Gastrocnemius medialis (tissue), 4 donors: ENCODE measurements at regions not wholly inside any gene's neighbourhood (a gene's known extent, or its start where the extent isn't known, plus 50 kb on each side); places are given as distances from the start of the nearest gene placed in this dataset.

Experiments used
- ATAC-seq, 2 donors: fragments of 150-250 bp; one replicate each; pipeline ENCODE4 v1.9.1; 2016
- DNase-seq, 2 donors: peaks; one replicate each; pipeline ENCODE4 v3.0.0-alpha.2; 2019
- H3K27ac ChIP-seq, 4 donors: fragments of 200-600 bp; sonication (generic); 1 replicate in 1 of 4; 2 replicates in 3 of 4; pipeline ENCODE4 v1.5.1; 2016 to 2018; ENCODE audit warnings: mild to moderate bottlenecking in 2 of 4, moderate library complexity in 1 of 4
- H3K27me3 ChIP-seq, 3 donors: fragments of 200-600 bp; sonication (generic) in 2 of 3; 1 replicate in 1 of 3; 2 replicates in 2 of 3; pipeline versions ENCODE4 v1.5.1 to v1.6.0; 2016 to 2019; ENCODE audit warnings: mild to moderate bottlenecking in 1 of 3, moderate library complexity in 1 of 3
- H3K36me3 ChIP-seq, 2 donors: fragments of 200-600 bp; sonication (generic) in 1 of 2; one replicate each; pipeline ENCODE4 v1.5.1; 2017 to 2018
- H3K4me1 ChIP-seq, 2 donors: fragments of 200-600 bp; sonication (generic) in 1 of 2; one replicate each; pipeline ENCODE4 v1.5.1; 2016 to 2017; ENCODE audit warnings: mild to moderate bottlenecking in 2 of 2
- H3K4me3 ChIP-seq, 4 donors: fragments of 200-600 bp; sonication (generic) in 3 of 4; 1 replicate in 1 of 4; 2 replicates in 3 of 4; pipeline ENCODE4 v1.5.1; 2016 to 2019; ENCODE audit warnings: mild to moderate bottlenecking in 2 of 4
- H3K9me3 ChIP-seq, 3 donors: fragments of 200-600 bp; sonication (generic) in 2 of 3; 1 replicate in 1 of 3; 2 replicates in 2 of 3; pipeline ENCODE4 v1.5.1; 2016 to 2019
- POLR2A ChIP-seq, 2 donors: fragments of 450-650 bp; IDR thresholded peaks; one replicate each; pipeline ENCODE4 v1.6.1; 2017; ENCODE audit warnings: antibody characterized with exemption in 2 of 2, mild to moderate bottlenecking in 2 of 2, moderate library complexity in 2 of 2
- in situ Hi-C, 4 donors: fragments of 200-750 bp; cut with MboI; loops; one replicate each; pipeline versions ENCODE4 v1.15.0 to v1.8.0; 2017; ENCODE audit warnings: low sequenced_read_pairs in 4 of 4
- intact Hi-C: fragments of 100-400 bp; cut with DNase I; formaldehyde crosslinking; loops from one replicate; pipeline ENCODE4 v1.15.1; 2023; ENCODE audit warnings: low total_unique reads
- TF ChIP-seq, protein P1 (sequence below), 5 experiments: fragments of 450-650 bp in 3 of 5; fragments of 200-600 bp in 2 of 5; sonication (generic) in 2 of 5; IDR thresholded peaks in 4 of 5; conservative IDR thresholded peaks in 1 of 5; 1 replicate in 4 of 5; 2 replicates in 1 of 5; pipeline ENCODE4 v1.5.1; 2016 to 2019; ENCODE audit warnings: antibody characterized with exemption in 5 of 5, mild to moderate bottlenecking in 3 of 5, moderate library complexity in 3 of 5

DNA sequence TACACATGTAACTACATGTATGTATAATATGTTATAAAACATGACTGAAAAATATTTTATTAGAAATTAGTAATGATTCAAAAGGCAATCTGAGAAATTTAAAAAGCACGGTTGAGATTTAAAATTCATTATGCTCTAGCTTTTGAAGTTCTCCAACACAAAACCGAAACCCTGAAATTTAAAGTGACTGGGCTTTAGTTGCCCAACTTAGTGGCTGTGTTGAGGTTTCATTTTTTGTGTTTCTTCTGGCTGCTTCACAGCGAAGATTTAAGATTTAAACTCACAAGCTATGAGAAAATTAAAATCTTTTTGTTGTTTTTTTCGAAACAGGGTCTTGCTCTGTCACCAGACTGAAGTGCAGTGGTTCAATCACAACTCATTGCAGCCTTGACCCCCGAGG lies 1058.7 kb downstream of the NCAM2 start:
- H3K4me1 ChIP-seq, result no peaks in the 10 kb centered on the region
- no peaks in the 10 kb centered on the region for H3K36me3 ChIP-seq
- ATAC-seq (no peak), DNase-seq (no peak)
- no peak overlapping the region for H3K4me3 ChIP-seq
- no peaks in the 10 kb centered on the region for H3K9me3 ChIP-seq
- no peak overlapping the region for H3K27ac ChIP-seq
- intact Hi-C loops, result no loop called here
- in situ Hi-C loops, result no loop called here
- H3K27me3 ChIP-seq, result no peaks in the 10 kb centered on the region
- TF ChIP-seq POLR2A (IDR thresholded peaks at IDR 0.05), result no peak
- TF ChIP-seq, protein P1, sequence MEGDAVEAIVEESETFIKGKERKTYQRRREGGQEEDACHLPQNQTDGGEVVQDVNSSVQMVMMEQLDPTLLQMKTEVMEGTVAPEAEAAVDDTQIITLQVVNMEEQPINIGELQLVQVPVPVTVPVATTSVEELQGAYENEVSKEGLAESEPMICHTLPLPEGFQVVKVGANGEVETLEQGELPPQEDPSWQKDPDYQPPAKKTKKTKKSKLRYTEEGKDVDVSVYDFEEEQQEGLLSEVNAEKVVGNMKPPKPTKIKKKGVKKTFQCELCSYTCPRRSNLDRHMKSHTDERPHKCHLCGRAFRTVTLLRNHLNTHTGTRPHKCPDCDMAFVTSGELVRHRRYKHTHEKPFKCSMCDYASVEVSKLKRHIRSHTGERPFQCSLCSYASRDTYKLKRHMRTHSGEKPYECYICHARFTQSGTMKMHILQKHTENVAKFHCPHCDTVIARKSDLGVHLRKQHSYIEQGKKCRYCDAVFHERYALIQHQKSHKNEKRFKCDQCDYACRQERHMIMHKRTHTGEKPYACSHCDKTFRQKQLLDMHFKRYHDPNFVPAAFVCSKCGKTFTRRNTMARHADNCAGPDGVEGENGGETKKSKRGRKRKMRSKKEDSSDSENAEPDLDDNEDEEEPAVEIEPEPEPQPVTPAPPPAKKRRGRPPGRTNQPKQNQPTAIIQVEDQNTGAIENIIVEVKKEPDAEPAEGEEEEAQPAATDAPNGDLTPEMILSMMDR (IDR thresholded peaks at IDR 0.05 in 4 of 5, conservative IDR thresholded peaks at IDR 0.05 in 1 of 5), result no peak

DNA sequence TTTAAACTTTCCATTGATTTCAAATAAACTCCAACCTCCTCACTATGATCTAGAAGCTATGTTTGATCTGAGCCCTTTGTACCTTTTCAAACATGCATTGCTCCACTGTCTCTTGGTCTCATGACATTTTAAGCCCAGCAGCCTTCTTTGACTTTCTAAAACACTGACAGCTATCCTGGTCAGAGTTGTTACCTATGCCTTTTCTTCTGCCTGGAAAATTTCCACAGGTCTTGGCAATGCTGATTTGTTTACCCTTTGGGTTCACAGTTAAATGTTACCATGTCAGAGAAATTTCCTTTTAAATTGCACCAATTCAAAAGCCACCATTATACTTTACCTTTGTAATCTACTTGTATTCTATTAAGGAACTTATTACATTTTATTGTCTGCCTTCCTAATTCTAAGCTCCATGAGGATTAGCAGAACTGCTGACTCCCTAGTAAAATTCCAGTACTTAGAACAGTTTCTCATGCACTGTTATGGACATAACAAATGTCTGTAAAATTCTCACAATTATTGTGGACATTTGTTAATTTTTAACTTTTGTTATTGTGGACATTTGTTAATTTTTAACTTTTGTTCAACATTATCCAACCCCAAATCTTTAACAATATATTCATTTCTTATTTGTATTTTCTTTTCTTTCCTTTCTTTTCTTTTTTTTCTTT lies 1064.4 kb downstream of the NCAM2 start:
- no peak for ATAC-seq
- intact Hi-C loops, result no loop called here
- H3K4me1 ChIP-seq, result no peaks in the 10 kb centered on the region
- H3K4me3 ChIP-seq, result no peak overlapping the region
- in situ Hi-C loops, result no loop called here
- no peak overlapping the region for H3K27ac ChIP-seq
- H3K27me3 ChIP-seq, result no peaks in the 10 kb centered on the region
- no peaks in the 10 kb centered on the region for H3K9me3 ChIP-seq
- H3K36me3 ChIP-seq, result no peaks in the 10 kb centered on the region
- no peak for TF ChIP-seq POLR2A (IDR thresholded peaks at IDR 0.05)
- TF ChIP-seq, protein P1 (IDR thresholded peaks at IDR 0.05 in 4 of 5, conservative IDR thresholded peaks at IDR 0.05 in 1 of 5), result no peak
- no peak for DNase-seq

DNA sequence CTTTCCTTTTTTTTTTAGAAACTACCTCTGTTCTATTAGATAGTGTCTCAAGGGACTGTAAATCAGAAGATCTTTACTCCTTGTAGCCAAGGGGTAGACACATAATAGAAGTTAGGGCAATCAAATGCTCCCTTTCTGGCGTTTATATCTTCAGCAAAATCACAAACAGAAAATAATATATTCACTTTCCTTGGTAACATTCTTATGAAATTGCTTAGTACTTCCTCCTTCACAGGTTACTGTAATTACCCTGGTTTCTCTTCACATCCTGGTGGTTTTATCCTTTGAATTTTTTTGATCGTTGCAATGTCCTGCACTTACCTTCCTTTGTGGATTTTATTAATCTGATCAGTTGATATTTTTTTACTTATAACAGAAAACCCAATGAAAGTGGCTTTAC lies 1064.9 kb downstream of the NCAM2 start:
- no peak for TF ChIP-seq POLR2A (IDR thresholded peaks at IDR 0.05)
- TF ChIP-seq, protein P1 (IDR thresholded peaks at IDR 0.05 in 4 of 5, conservative IDR thresholded peaks at IDR 0.05 in 1 of 5), result no peak
- Histone ChIP-seq H3K4me3 (no peak overlapping the region), H3K36me3 (no peaks in the 10 kb centered on the region), H3K27me3 (no peaks in the 10 kb centered on the region), H3K4me1 (no peaks in the 10 kb centered on the region), H3K9me3 (no peaks in the 10 kb centered on the region), H3K27ac (no peak overlapping the region)
- DNase-seq (no peak), ATAC-seq (no peak)
- intact Hi-C loops, result no loop called here
- in situ Hi-C loops, result no loop called here

DNA sequence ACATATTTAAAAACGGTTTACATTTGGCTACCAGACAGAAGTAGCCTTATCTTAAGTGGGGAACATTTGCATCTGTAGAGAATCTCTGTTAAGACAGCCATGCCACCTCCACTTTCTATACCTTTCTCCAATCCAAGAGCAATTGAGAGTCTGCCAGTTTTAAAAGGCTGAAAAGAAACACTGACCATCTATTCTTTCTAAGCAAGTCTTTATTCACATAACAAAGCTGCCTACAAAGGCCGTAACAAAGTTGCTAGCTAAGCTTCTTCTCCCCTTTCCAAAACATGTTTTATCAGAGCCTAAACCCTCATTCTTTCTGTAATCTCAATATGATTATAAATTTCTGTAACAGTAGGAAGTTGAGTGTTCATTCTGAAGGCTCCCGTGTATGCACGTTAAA lies 1078.3 kb downstream of the NCAM2 start:
- no peak for DNase-seq
- H3K36me3 ChIP-seq, result no peaks in the 10 kb centered on the region
- no peak for TF ChIP-seq POLR2A (IDR thresholded peaks at IDR 0.05)
- TF ChIP-seq, protein P1 (IDR thresholded peaks at IDR 0.05 in 4 of 5, conservative IDR thresholded peaks at IDR 0.05 in 1 of 5), result no peak
- no peak for ATAC-seq
- intact Hi-C loops, result no loop called here
- H3K4me1 ChIP-seq, result no peaks in the 10 kb centered on the region
- no peaks in the 10 kb centered on the region for H3K27me3 ChIP-seq
- no peak overlapping the region for H3K4me3 ChIP-seq
- in situ Hi-C loops, result no loop called here
- no peak overlapping the region for H3K27ac ChIP-seq
- no peaks in the 10 kb centered on the region for H3K9me3 ChIP-seq

DNA sequence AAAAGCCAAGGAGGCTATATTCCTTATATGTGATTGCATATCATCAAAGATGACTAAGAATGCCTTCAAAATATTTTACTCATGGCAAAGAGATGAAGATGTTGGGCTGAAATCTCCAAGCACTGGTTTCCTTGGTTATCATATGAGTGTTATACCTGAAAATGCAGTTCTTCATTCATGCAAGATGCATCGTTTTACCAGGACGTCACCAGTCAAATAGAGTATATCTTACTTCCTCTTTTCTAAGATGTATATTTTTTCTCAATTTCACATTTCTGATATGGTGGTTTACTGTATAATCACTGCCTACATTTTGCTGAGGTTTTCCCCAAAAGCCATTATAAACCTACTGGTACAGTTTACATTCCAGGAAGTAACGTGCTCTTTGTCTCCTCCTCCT lies 1085.7 kb downstream of the NCAM2 start:
- H3K4me3 ChIP-seq, result no peak overlapping the region
- intact Hi-C loops (no loop called here), in situ Hi-C loops (no loop called here)
- no peak for DNase-seq
- ATAC-seq, result no peak
- H3K4me1 ChIP-seq, result no peaks in the 10 kb centered on the region
- H3K27ac ChIP-seq, result no peak overlapping the region
- no peaks in the 10 kb centered on the region for H3K9me3 ChIP-seq
- no peaks in the 10 kb centered on the region for H3K27me3 ChIP-seq
- TF ChIP-seq, protein P1 (IDR thresholded peaks at IDR 0.05 in 4 of 5, conservative IDR thresholded peaks at IDR 0.05 in 1 of 5), result no peak
- no peak for TF ChIP-seq POLR2A (IDR thresholded peaks at IDR 0.05)
- no peaks in the 10 kb centered on the region for H3K36me3 ChIP-seq
